CD4-positive, alpha-beta memory T cell (primary cell): ENCODE measurements at regions not wholly inside any gene's neighbourhood (a gene's known extent, or its start where the extent isn't known, plus 50 kb on each side); places are given as distances from the start of the nearest gene placed in this dataset.

Experiments
- CTCF ChIA-PET: fragments of 350-600 bp; sonication (Branson Sonifier 250); formaldehyde crosslinking; loops from one replicate; lab custom pipeline; 2021; ENCODE audit warnings: inconsistent platforms; ENCODE audit not compliant: partially characterized antibody; lab: Charles Lee
- POLR2A ChIA-PET: fragments of 350-600 bp; sonication (Branson Sonifier 250); formaldehyde crosslinking; loops from one replicate; lab custom pipeline; 2021; ENCODE audit not compliant: partially characterized antibody; lab: Charles Lee
- DNase-seq, 5 donors: peaks; one replicate each; pipeline versions ENCODE4 v3.0.0 to v3.0.0-alpha.2; 2020 to 2022; ENCODE audit warnings: mixed read lengths in 1 of 5
- H3K27ac ChIP-seq: one replicate; pipeline ENCODE4 v1.7.0; 2013; ENCODE audit warnings: low read depth, low read length
- H3K27me3 ChIP-seq: 2 replicates; pipeline ENCODE4 v1.7.0; 2013; ENCODE audit warnings: mild to moderate bottlenecking, low read length, moderate library complexity; ENCODE audit not compliant: insufficient read depth
- H3K36me3 ChIP-seq: 2 replicates; pipeline ENCODE4 v1.7.0; 2013; ENCODE audit warnings: mild to moderate bottlenecking, low read length, moderate library complexity; ENCODE audit not compliant: insufficient read depth
- H3K4me1 ChIP-seq: 2 replicates; pipeline ENCODE4 v1.7.0; 2013; ENCODE audit warnings: mild to moderate bottlenecking, low read length, moderate library complexity; ENCODE audit not compliant: insufficient read depth
- H3K4me3 ChIP-seq, 2 donors: one replicate each; pipeline ENCODE4 v1.7.0; 2013; ENCODE audit warnings: low read length in 2 of 2, mild to moderate bottlenecking in 1 of 2
- H3K9me3 ChIP-seq, 2 donors: one replicate each; pipeline ENCODE4 v1.7.0; 2013; ENCODE audit warnings: low read length in 2 of 2, control low read depth in 1 of 2; ENCODE audit not compliant: control insufficient read depth in 1 of 2
- H3K27ac Mint-ChIP-seq, 7 donors: one replicate each; pipeline ENCODE4 v1.8.0; 2020 to 2021; ENCODE audit warnings: mixed read lengths in 7 of 7, mild to moderate bottlenecking in 6 of 7, inconsistent platforms in 3 of 7, moderate library complexity in 3 of 7
- H3K27me3 Mint-ChIP-seq, 2 donors: one replicate each; pipeline ENCODE4 v1.8.0; 2020 to 2021; ENCODE audit warnings: mixed read lengths in 2 of 2
- H3K36me3 Mint-ChIP-seq, 2 donors: one replicate each; pipeline ENCODE4 v1.8.0; 2020 to 2021; ENCODE audit warnings: mixed read lengths in 2 of 2, inconsistent platforms in 1 of 2, mild to moderate bottlenecking in 1 of 2
- H3K4me1 Mint-ChIP-seq, 4 donors: one replicate each; pipeline ENCODE4 v1.8.0; 2020 to 2021; ENCODE audit warnings: mixed read lengths in 4 of 4, mild to moderate bottlenecking in 1 of 4
- H3K4me3 Mint-ChIP-seq, 8 donors: one replicate each; pipeline ENCODE4 v1.8.0; 2020 to 2021; ENCODE audit warnings: mixed read lengths in 8 of 8, mild to moderate bottlenecking in 7 of 8, moderate library complexity in 6 of 8, inconsistent platforms in 3 of 8
- H3K9me3 Mint-ChIP-seq, 8 donors: one replicate each; pipeline ENCODE4 v1.8.0; 2020 to 2021; ENCODE audit warnings: mixed read lengths in 8 of 8, mild to moderate bottlenecking in 5 of 8, inconsistent platforms in 3 of 8, moderate library complexity in 1 of 8
- intact Hi-C: fragments of 100-400 bp; cut with micrococcal nuclease; formaldehyde crosslinking; loops from one replicate; pipeline ENCODE4 v1.15.1; 2023

DNA sequence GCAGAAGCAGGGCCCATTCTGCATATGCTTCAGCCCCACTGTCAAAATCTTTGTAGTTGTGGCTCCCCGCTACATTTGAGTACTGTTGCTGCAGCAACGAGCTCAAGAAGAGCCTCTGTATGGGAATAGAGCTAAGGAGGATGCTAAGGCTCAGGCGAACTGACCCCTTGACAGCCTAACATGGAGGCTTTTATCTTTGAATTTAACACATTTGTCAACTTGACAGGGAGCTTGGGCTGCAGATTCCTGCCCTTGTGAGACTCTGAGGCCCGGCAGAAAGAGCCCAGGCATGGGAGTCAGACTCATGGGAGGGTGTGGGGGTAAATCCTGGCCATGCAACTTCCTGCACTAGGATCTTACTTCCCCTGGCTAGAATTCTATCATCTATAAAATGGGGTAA lies 278.7 kb upstream of the CITED2 start:
- Mint-ChIP-seq H3K4me1 (peaks cover 0 to 1% (median 0%) of the 10 kb centered on the region in 4 donors), H3K27me3 (no peaks in the 10 kb centered on the region), H3K9me3 (peaks cover 0 to 3% (median 0%) of the 10 kb centered on the region in 8 donors), H3K4me3 (no peak overlapping the region), H3K36me3 (no peaks in the 10 kb centered on the region), H3K27ac (no peak overlapping the region)
- H3K4me3 ChIP-seq: no peak overlapping the region
- H3K27me3 ChIP-seq: no peaks in the 10 kb centered on the region
- DNase-seq: no peak
- no peaks in the 10 kb centered on the region for H3K4me1 ChIP-seq
- H3K27ac ChIP-seq: no peak overlapping the region
- no peaks in the 10 kb centered on the region for H3K36me3 ChIP-seq
- CTCF ChIA-PET: interaction anchor here (1.2 kb wide), 1 partner anchor 8 kb away, joined by 3 read pairs; no protein-coding TSS in a partner anchor
- intact Hi-C loops: no loop called here
- H3K9me3 ChIP-seq: no peaks in the 10 kb centered on the region
- POLR2A ChIA-PET: no interaction called here

GRCh38 chr6:139650941-139651340 lies 276.5 kb upstream of the CITED2 start:
- Mint-ChIP-seq H3K4me3 (no peak overlapping the region), H3K27me3 (no peaks in the 10 kb centered on the region), H3K27ac (no peak overlapping the region), H3K9me3 (peaks cover 0 to 7% (median 4%) of the 10 kb centered on the region in 8 donors), H3K36me3 (no peaks in the 10 kb centered on the region), H3K4me1 (no peaks in the 10 kb centered on the region)
- Histone ChIP-seq H3K27ac (no peak overlapping the region), H3K27me3 (no peaks in the 10 kb centered on the region), H3K36me3 (no peaks in the 10 kb centered on the region), H3K4me3 (no peak overlapping the region), H3K9me3 (no peaks in the 10 kb centered on the region), H3K4me1 (no peaks in the 10 kb centered on the region)
- ChIA-PET CTCF (no interaction called here), POLR2A (no interaction called here)
- DNase-seq: no peak
- intact Hi-C loops: no loop called here

- H3K4me1 ChIP-seq: no peaks in the 10 kb centered on the region
- H3K4me3 Mint-ChIP-seq: no peak overlapping the region
- no peaks in the 10 kb centered on the region for H3K4me1 Mint-ChIP-seq
- H3K36me3 ChIP-seq: no peaks in the 10 kb centered on the region
- no peaks in the 10 kb centered on the region for H3K27me3 Mint-ChIP-seq
- no peaks in the 10 kb centered on the region for H3K27me3 ChIP-seq
- H3K4me3 ChIP-seq: no peak overlapping the region
- ChIA-PET POLR2A (no interaction called here), CTCF (no interaction called here)
- H3K9me3 Mint-ChIP-seq: peaks cover 0 to 7% (median 4%) of the 10 kb centered on the region in 8 donors
- no peaks in the 10 kb centered on the region for H3K36me3 Mint-ChIP-seq
- H3K27ac ChIP-seq: no peak overlapping the region
- DNase-seq: no peak
- peak overlapping the region in 1 of 7 donors; percentile 22 for H3K27ac Mint-ChIP-seq
- intact Hi-C loops: no loop called here
- no peaks in the 10 kb centered on the region for H3K9me3 ChIP-seq
Observed at GRCh38 chr6:139649732-139650131, 275.3 kb upstream of the CITED2 start.

- ChIA-PET POLR2A (no interaction called here), CTCF (no interaction called here)
- H3K9me3 Mint-ChIP-seq: peaks cover 0 to 7% (median 4%) of the 10 kb centered on the region in 8 donors
- no peak overlapping the region for H3K27ac Mint-ChIP-seq
- intact Hi-C loops: no loop called here
- H3K4me1 Mint-ChIP-seq: no peaks in the 10 kb centered on the region
- Histone ChIP-seq H3K36me3 (no peaks in the 10 kb centered on the region), H3K27me3 (no peaks in the 10 kb centered on the region), H3K9me3 (no peaks in the 10 kb centered on the region), H3K4me3 (no peak overlapping the region), H3K27ac (no peak overlapping the region), H3K4me1 (no peaks in the 10 kb centered on the region)
- no peaks in the 10 kb centered on the region for H3K36me3 Mint-ChIP-seq
- DNase-seq: no peak
- H3K27me3 Mint-ChIP-seq: no peaks in the 10 kb centered on the region
- no peak overlapping the region for H3K4me3 Mint-ChIP-seq
Observed at GRCh38 chr6:139649128-139649527, 274.7 kb upstream of the CITED2 start.

- no peaks in the 10 kb centered on the region for H3K4me1 ChIP-seq
- Mint-ChIP-seq H3K9me3 (peaks cover 0 to 7% (median 4%) of the 10 kb centered on the region in 8 donors), H3K27ac (no peak overlapping the region), H3K36me3 (no peaks in the 10 kb centered on the region), H3K4me1 (no peaks in the 10 kb centered on the region), H3K4me3 (no peak overlapping the region), H3K27me3 (peaks cover 0 to 2% of the 10 kb centered on the region in 2 donors)
- H3K27me3 ChIP-seq: no peaks in the 10 kb centered on the region
- no peaks in the 10 kb centered on the region for H3K9me3 ChIP-seq
- no peak overlapping the region for H3K27ac ChIP-seq
- no peak for DNase-seq
- ChIA-PET CTCF (no interaction called here), POLR2A (no interaction called here)
- no peaks in the 10 kb centered on the region for H3K36me3 ChIP-seq
- intact Hi-C loops: no loop called here
- H3K4me3 ChIP-seq: no peak overlapping the region
Observed at GRCh38 chr6:139648430-139649000, 274.1 kb upstream of the CITED2 start.

DNA sequence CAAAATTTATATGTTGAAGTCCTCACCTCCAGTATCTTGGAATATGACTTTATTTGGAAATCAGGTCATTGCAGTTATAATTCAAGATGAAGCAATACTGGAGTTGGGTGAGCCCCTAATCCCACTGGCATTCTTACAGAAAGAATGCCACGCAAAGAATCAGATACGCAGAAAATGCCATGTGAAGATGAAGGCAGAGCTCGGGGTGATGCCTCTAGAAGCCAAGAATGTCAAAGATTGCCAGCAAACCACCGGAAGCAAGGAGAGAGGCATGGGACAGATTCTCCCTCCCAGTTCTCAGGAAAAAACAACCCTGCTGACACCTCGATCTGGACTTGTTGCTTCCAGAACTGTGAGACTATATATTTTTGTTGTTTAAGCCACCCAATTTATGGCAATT lies 273.4 kb upstream of the CITED2 start:
- no peak overlapping the region for H3K27ac Mint-ChIP-seq
- H3K4me1 Mint-ChIP-seq: no peaks in the 10 kb centered on the region
- ChIA-PET CTCF (no interaction called here), POLR2A (no interaction called here)
- H3K27me3 Mint-ChIP-seq: peaks cover 0 to 2% of the 10 kb centered on the region in 2 donors
- Histone ChIP-seq H3K27me3 (no peaks in the 10 kb centered on the region), H3K4me3 (no peak overlapping the region), H3K4me1 (no peaks in the 10 kb centered on the region), H3K27ac (no peak overlapping the region), H3K36me3 (no peaks in the 10 kb centered on the region), H3K9me3 (no peaks in the 10 kb centered on the region)
- H3K4me3 Mint-ChIP-seq: no peak overlapping the region
- DNase-seq: no peak
- H3K9me3 Mint-ChIP-seq: peaks cover 0 to 7% (median 4%) of the 10 kb centered on the region in 8 donors
- no peaks in the 10 kb centered on the region for H3K36me3 Mint-ChIP-seq
- intact Hi-C loops: no loop called here

GRCh38 chr6:139647016-139647415 lies 272.6 kb upstream of the CITED2 start:
- Mint-ChIP-seq H3K9me3 (peaks cover 0 to 7% (median 4%) of the 10 kb centered on the region in 8 donors), H3K4me1 (no peaks in the 10 kb centered on the region), H3K27ac (no peak overlapping the region), H3K27me3 (peaks cover 0 to 2% of the 10 kb centered on the region in 2 donors), H3K36me3 (no peaks in the 10 kb centered on the region), H3K4me3 (no peak overlapping the region)
- Histone ChIP-seq H3K4me3 (no peak overlapping the region), H3K36me3 (no peaks in the 10 kb centered on the region), H3K27ac (no peak overlapping the region), H3K9me3 (no peaks in the 10 kb centered on the region), H3K27me3 (no peaks in the 10 kb centered on the region), H3K4me1 (no peaks in the 10 kb centered on the region)
- intact Hi-C loops: no loop called here
- POLR2A ChIA-PET: no interaction called here
- DNase-seq: no peak
- CTCF ChIA-PET: no interaction called here
